DOHH2 (cell line): ENCODE measurements at regions not wholly inside any gene's neighbourhood (a gene's known extent, or its start where the extent isn't known, plus 50 kb on each side); places are given as distances from the start of the nearest gene placed in this dataset.

Experiments used
- EZH2phosphoT487 ChIP-seq: fragments of 200-600 bp; sonication (generic); IDR thresholded peaks from 2 replicates; pipeline ENCODE4 v1.6.1; 2017; ENCODE audit warnings: borderline replicate concordance, mild to moderate bottlenecking, antibody characterized with exemption, low read length, moderate library complexity, mixed read lengths
- TF ChIP-seq, protein P1 (sequence below): fragments of 200-600 bp; sonication (generic); IDR thresholded peaks from one replicate; pipeline ENCODE4 v1.5.1; 2014; ENCODE audit warnings: antibody characterized with exemption, mild to moderate bottlenecking, low read depth, low read length; ENCODE audit not compliant: poor library complexity, severe bottlenecking

DNA sequence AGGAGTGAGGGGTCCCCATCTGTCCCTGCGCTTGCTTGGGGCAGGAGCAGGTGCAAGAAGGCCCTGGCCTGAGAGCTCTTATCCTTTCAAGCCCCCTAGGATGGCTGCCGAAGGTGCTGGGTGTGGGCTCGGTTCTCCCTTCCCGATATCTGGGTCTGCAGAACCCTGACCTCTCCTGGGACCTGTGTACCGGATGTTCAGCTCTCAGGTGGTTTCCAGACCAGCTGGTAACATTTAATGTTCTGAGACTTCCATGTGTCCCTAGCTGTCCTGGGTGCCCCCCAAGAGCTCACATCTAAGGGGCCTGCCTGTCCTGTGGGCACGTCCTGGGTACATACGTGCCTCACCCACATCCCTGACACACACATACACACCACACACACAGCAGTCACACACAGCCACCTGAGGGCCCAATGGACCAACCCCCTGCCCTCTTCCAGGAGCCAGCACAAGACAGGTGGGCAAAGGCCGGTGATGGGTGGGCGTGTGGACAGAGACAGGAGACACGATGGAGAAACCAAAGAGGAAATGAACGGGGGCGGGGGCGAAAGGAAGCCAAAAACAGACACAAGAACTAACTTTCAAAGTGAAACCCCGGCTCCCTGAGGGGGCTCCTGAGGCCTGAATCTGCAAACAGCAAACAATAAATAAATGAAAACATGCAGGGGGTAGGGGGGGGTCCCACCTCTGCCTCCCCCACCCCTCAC, 124.3 kb downstream of the PTPRS start:
- TF ChIP-seq, protein P1, sequence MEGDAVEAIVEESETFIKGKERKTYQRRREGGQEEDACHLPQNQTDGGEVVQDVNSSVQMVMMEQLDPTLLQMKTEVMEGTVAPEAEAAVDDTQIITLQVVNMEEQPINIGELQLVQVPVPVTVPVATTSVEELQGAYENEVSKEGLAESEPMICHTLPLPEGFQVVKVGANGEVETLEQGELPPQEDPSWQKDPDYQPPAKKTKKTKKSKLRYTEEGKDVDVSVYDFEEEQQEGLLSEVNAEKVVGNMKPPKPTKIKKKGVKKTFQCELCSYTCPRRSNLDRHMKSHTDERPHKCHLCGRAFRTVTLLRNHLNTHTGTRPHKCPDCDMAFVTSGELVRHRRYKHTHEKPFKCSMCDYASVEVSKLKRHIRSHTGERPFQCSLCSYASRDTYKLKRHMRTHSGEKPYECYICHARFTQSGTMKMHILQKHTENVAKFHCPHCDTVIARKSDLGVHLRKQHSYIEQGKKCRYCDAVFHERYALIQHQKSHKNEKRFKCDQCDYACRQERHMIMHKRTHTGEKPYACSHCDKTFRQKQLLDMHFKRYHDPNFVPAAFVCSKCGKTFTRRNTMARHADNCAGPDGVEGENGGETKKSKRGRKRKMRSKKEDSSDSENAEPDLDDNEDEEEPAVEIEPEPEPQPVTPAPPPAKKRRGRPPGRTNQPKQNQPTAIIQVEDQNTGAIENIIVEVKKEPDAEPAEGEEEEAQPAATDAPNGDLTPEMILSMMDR, result no peak
- no peak for TF ChIP-seq EZH2phosphoT487
